ENCODE measurements at regions not wholly inside any gene's neighbourhood (a gene's known extent, or its start where the extent isn't known, plus 50 kb on each side); places are given as distances from the start of the nearest gene placed in this dataset.

GRCh38 chr3:159210336-159210735, 408.5 kb downstream of the MFSD1 start:
- no peak for DNase-seq (ENCODE audit: low read depth in 4 of 4, low spot score in 2 of 4)

GRCh38 chr3:159216311-159216710, 414.5 kb downstream of the MFSD1 start:
- no peak for DNase-seq (ENCODE audit: low read depth in 4 of 4, low spot score in 2 of 4)

DNA sequence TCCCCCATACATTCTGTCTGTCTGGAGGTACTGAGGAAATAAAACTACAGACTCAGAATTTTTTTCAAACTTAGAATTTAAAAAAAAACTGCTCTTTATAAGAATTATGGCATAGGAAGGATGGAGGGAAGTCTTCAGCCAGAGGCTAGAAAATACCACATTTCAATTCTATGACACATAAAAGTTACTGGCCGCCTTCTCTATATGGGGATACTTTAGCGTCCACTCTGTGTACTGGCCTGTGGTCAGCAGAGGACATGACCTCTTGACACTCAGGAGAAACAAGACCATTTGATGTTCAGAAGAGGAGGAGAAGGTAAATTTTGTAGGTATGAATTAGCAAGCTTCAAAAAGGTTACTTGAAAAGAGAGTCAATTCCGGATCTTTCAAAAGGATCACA, 417.4 kb downstream of the MFSD1 start:
- no peak for DNase-seq (ENCODE audit: low read depth in 4 of 4, low spot score in 2 of 4)

DNA sequence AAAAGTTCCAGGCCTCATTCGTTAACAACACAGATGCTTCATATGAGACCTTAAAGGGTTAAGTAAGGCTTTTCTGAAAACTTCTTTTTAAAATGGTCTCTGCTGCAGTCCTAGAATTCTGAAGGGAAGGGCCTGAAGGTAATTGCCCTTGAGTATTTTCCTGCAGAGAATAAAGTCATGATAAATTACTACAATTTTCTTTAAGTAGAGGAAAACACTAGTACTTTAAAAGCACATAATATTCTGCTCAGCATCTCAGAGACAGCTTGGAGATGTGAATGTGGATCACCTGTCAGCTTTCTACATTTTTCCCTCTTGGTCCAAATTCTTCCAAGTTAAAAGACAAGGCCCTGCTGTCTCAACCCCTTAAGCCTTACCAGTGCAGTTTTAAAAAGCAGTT, 419.5 kb downstream of the MFSD1 start:
- no peak for DNase-seq (ENCODE audit: low read depth in 4 of 4, low spot score in 2 of 4)

DNA sequence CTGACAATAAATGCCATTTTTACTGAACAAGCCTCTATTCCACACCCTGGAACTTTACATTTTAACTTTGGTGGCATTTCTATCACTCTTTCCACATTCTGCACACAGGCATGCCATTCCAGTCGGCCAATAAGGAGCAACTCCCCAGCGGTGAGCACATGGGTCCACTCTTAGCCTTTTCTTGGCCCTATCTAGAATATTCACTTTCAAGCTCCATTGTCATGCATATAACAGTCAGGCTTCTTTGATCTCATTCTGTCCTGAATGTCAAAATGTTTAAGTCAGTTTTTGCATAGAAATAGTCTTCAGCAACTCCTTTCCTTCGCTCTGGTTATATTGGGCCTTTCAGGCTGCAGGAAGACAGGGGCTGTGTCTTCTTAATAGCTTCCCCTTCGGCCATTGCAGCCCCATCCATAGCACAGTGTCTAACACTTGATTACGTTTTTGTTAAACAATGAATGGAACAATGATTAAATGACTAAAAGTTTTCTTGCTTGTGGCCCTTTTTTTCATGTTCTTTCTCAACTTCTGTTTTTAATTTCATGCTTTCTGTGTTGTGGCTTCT, 427.3 kb downstream of the MFSD1 start:
- DNase-seq (ENCODE audit: low read depth in 4 of 4, low spot score in 2 of 4) = no peak

GRCh38 chr3:159232966-159233365, 431.1 kb downstream of the MFSD1 start:
- DNase-seq (ENCODE audit: low read depth in 4 of 4, low spot score in 2 of 4) = no peak

- DNase-seq (ENCODE audit: low read depth in 4 of 4, low spot score in 2 of 4) = no peak
These were observed 431.9 kb downstream of the MFSD1 start for GRCh38 chr3:159233734-159234133.

- DNase-seq (ENCODE audit: low read depth in 4 of 4, low spot score in 2 of 4) = no peak
These were observed 432.5 kb downstream of the MFSD1 start for GRCh38 chr3:159234306-159234705.

- DNase-seq (ENCODE audit: low read depth in 4 of 4, low spot score in 2 of 4) = no peak
These were observed 434.5 kb downstream of the MFSD1 start for GRCh38 chr3:159236321-159236720.

DNA sequence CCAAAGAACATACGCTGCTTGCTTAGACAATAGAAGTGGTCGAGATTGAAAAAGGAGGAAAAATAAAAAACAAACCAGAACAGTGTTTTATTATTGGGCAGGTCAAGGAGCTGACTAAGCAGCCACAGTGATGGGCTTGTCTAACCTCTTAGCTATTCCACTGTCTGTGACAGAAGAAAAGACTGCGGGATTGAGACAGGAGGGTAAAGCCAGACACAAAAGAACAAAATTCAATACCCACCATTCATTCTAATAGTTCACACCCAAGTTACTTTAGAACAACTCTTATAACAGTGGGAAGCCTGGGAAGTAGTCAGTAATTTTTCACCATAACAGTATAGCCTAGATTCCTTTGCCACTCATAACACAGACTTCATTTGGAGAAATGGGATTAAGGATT, 435.4 kb downstream of the MFSD1 start:
- no peak for DNase-seq (ENCODE audit: low read depth in 4 of 4, low spot score in 2 of 4)

GRCh38 chr3:159238646-159239045, 436.8 kb downstream of the MFSD1 start:
- DNase-seq (ENCODE audit: low read depth in 4 of 4, low spot score in 2 of 4) = no peak

- no peak for DNase-seq (ENCODE audit: low read depth in 4 of 4, low spot score in 2 of 4)
These were observed 437.2 kb downstream of the MFSD1 start for GRCh38 chr3:159239059-159239458.

GRCh38 chr3:159244933-159245332, 443.1 kb downstream of the MFSD1 start:
- no peak for DNase-seq (ENCODE audit: low read depth in 4 of 4, low spot score in 2 of 4)

- DNase-seq (ENCODE audit: low read depth in 4 of 4, low spot score in 2 of 4) = no peak
These were observed 444.0 kb downstream of the MFSD1 start for GRCh38 chr3:159245871-159246270.

- DNase-seq (ENCODE audit: low read depth in 4 of 4, low spot score in 2 of 4) = no peak
These were observed 444.5 kb downstream of the MFSD1 start for GRCh38 chr3:159246385-159246784.

GRCh38 chr3:159249472-159250174, 447.8 kb downstream of the MFSD1 start:
- DNase-seq (ENCODE audit: low read depth in 4 of 4, low spot score in 2 of 4) = no peak

- no peak for DNase-seq (ENCODE audit: low read depth in 4 of 4, low spot score in 2 of 4)
These were observed 449.1 kb downstream of the MFSD1 start for GRCh38 chr3:159250961-159251360.

GRCh38 chr3:159252274-159252673, 450.4 kb downstream of the MFSD1 start:
- DNase-seq (ENCODE audit: low read depth in 4 of 4, low spot score in 2 of 4) = no peak

GRCh38 chr3:159252772-159253384, 451.0 kb downstream of the MFSD1 start:
- no peak for DNase-seq (ENCODE audit: low read depth in 4 of 4, low spot score in 2 of 4)

DNA sequence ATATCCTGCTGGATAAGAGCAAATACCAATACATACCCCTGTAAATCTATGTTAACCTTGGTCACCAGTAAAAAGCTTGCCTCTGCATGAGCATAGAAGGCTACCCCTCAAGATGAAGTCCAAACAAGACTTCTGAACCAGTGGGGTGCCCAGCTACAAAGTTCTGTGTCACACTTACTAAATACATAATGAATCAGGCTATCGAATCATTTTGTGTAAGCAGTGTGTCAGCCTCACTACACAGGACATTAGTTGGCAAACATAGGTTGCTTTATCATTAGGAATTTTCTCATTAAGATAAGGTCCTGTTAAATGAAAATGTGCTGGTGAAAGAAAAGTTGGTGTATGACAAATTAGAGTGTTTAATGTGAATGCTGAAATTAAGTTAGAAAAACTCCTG, 452.0 kb downstream of the MFSD1 start:
- DNase-seq (ENCODE audit: low read depth in 4 of 4, low spot score in 2 of 4) = no peak

DNA sequence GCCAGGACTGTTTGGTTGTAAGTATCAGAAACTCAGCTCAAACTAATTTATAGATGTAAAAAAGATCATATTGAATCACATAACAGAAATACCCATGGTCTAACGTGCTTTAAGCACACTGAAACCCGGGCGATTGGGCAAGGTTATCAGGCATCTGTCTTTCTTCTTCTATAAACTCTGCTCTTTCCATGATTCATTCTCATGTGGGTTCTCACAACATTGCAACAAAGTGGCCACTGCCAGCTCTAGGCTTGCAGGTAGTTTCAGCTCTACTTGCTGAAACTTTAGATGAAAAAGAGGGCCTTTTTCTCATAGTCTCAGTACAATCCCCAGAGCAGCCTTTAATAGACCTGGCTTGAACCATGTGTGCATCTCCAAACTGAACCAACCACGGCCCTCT, 456.1 kb downstream of the MFSD1 start:
- no peak for DNase-seq (ENCODE audit: low read depth in 4 of 4, low spot score in 2 of 4)

DNA sequence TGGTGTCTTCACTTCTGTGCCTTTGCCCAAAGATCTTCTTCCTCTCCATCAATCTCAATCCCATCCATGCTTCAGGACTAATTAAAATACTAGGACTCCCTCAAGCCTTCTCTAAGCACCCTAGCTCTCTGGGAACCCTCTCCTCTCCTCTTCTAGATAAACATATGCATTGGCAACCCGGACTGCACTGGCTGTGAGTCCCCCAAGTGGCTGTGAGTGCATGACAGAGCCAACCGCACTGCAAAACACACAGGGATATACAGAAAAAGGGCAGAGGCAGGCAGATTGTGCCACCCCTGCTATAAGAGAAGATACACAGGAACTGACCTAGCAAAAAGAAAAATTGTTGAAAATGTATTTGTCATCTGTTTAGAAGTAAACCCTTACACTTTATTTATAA, 457.1 kb downstream of the MFSD1 start:
- DNase-seq (ENCODE audit: low read depth in 4 of 4, low spot score in 2 of 4) = no peak

Measured in left renal cortex interstitium (tissue), 4 donors.